DOHH2 (cell line): ENCODE measurements at regions not wholly inside any gene's neighbourhood (a gene's known extent, or its start where the extent isn't known, plus 50 kb on each side); places are given as distances from the start of the nearest gene placed in this dataset.

Source experiments
- CTCF ChIP-seq: fragments of 200-600 bp; sonication (generic); IDR thresholded peaks from one replicate; pipeline ENCODE4 v1.5.1; 2014; ENCODE audit warnings: antibody characterized with exemption, mild to moderate bottlenecking, low read depth, low read length; ENCODE audit not compliant: poor library complexity, severe bottlenecking
- EZH2phosphoT487 ChIP-seq: fragments of 200-600 bp; sonication (generic); IDR thresholded peaks from 2 replicates; pipeline ENCODE4 v1.6.1; 2017; ENCODE audit warnings: borderline replicate concordance, mild to moderate bottlenecking, antibody characterized with exemption, low read length, moderate library complexity, mixed read lengths

GRCh38 chr20:22703843-22704242 lies 119.5 kb upstream of the FOXA2 start:
- TF ChIP-seq CTCF, result no peak
- TF ChIP-seq EZH2phosphoT487, result no peak
